Spleen (tissue), 11 donors: ENCODE measurements at regions not wholly inside any gene's neighbourhood (a gene's known extent, or its start where the extent isn't known, plus 50 kb on each side); places are given as distances from the start of the nearest gene placed in this dataset.

ENCODE experiments used
- DNase-seq: peaks from one replicate; pipeline ENCODE4 v3.0.0-alpha.2; 2020
- H3K27ac ChIP-seq, 8 donors: fragments of 200-600 bp; sonication (generic) in 7 of 8; 1 replicate in 4 of 8; 2 replicates in 4 of 8; pipeline versions ENCODE4 v1.5.0 to v1.8.0; 2016 to 2021; ENCODE audit warnings: inconsistent platforms in 4 of 8, mild to moderate bottlenecking in 4 of 8, moderate library complexity in 1 of 8
- H3K27me3 ChIP-seq, 7 donors: fragments of 200-600 bp; sonication (generic) in 6 of 7; replicated peaks in 1 of 7; 1 replicate in 4 of 7; 2 replicates in 3 of 7; pipeline versions ENCODE4 v1.5.0 to v1.8.0; 2016 to 2021; ENCODE audit warnings: inconsistent platforms in 3 of 7, mild to moderate bottlenecking in 1 of 7
- H3K36me3 ChIP-seq, 6 donors: fragments of 200-600 bp; sonication (generic) in 5 of 6; 1 replicate in 4 of 6; 2 replicates in 2 of 6; pipeline versions ENCODE4 v1.5.0 to v1.8.0; 2016 to 2021; ENCODE audit warnings: inconsistent platforms in 2 of 6
- H3K4me1 ChIP-seq, 6 donors: fragments of 200-600 bp; sonication (generic) in 5 of 6; 1 replicate in 3 of 6; 2 replicates in 3 of 6; pipeline versions ENCODE4 v1.5.0 to v1.8.0; 2016 to 2021; ENCODE audit warnings: inconsistent platforms in 3 of 6
- H3K4me3 ChIP-seq, 8 donors: fragments of 200-600 bp; sonication (generic) in 7 of 8; 1 replicate in 4 of 8; 2 replicates in 4 of 8; pipeline versions ENCODE4 v1.5.0 to v1.8.0; 2016 to 2021; ENCODE audit warnings: inconsistent platforms in 4 of 8, mild to moderate bottlenecking in 4 of 8, moderate library complexity in 2 of 8
- H3K9me3 ChIP-seq, 8 donors: fragments of 200-600 bp; sonication (generic) in 7 of 8; 1 replicate in 4 of 8; 2 replicates in 4 of 8; pipeline versions ENCODE4 v1.5.0 to v1.8.0; 2016 to 2021; ENCODE audit warnings: inconsistent platforms in 4 of 8
- CTCF ChIP-seq, 11 experiments: fragments of 200-600 bp in 7 of 11; fragments of 450-650 bp in 4 of 11; sonication (generic) in 4 of 11; IDR thresholded peaks in 8 of 11; conservative IDR thresholded peaks in 3 of 11; 1 replicate in 7 of 11; 2 replicates in 4 of 11; pipeline versions ENCODE4 v1.4.0 to v1.8.0; 2016 to 2021; ENCODE audit warnings: antibody characterized with exemption in 11 of 11, inconsistent platforms in 4 of 11, mild to moderate bottlenecking in 1 of 11
- POLR2A ChIP-seq, 3 donors: fragments of 450-650 bp; IDR thresholded peaks; one replicate each; pipeline ENCODE4 v1.5.1; 2017; ENCODE audit warnings: antibody characterized with exemption in 3 of 3, mild to moderate bottlenecking in 1 of 3
- POLR2AphosphoS5 ChIP-seq, 3 donors: sonication (generic); formaldehyde crosslinking; IDR thresholded peaks; one replicate each; pipeline ENCODE4 v1.5.1; 2017; ENCODE audit warnings: antibody characterized with exemption in 3 of 3
- WGBS, 5 donors: extraction: QIAGEN DNeasy Blood & Tissue Kit in 3 of 5; methylation state at CpG; one replicate each; pipeline versions ENCODE4 v1.1.5 to v1.1.7; 2013 to 2018; 5-methylcytosine and 5-hydroxymethylcytosine counted together
- intact Hi-C: fragments of 100-400 bp; cut with DNase I; formaldehyde crosslinking; loops from one replicate; pipeline ENCODE4 v1.15.0; 2023; ENCODE audit warnings: low total_unique reads
- donor health status: healthy with polysubstance abuse.
- donor health status: DM: no; HTN: no; CAD: no; lungs with moderate emphysema.
- donor health status: DM: no; HTN: no; CAD: no.
- donor health status: Bipolar disorder and iron deficiency.
- donor health status: healthy.
- donor health status: DM: no; HTN: no; CAD: no.
- donor health status: DM: yes; HTN: yes; CAD: no.

DNA sequence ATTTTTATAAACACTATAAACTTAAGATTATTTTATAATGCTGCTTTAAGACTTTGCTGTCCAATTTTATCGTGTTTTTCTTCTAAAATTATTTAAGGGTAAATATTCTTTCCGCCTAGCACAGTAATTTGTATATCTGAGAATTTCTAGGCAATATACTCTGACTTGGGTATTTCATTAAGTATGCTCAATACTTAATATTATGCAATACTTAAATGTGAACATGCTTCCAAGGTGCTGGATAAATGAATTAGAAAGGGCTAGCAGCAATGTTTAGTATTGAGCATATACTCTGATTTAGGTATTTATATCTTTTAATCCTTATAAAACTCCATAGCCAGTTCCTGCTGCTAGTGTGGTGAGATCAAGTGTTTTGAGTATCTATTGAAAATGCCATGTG, 60.3 kb upstream of the ANO3 start:
- no peaks in the 10 kb centered on the region for H3K36me3 ChIP-seq
- H3K4me1 ChIP-seq = no peaks in the 10 kb centered on the region
- no peak for DNase-seq
- no peaks in the 10 kb centered on the region for H3K9me3 ChIP-seq
- no peak for TF ChIP-seq CTCF (IDR thresholded peaks at IDR 0.05 in 8 of 11, conservative IDR thresholded peaks at IDR 0.05 in 3 of 11)
- no peak for TF ChIP-seq POLR2A (IDR thresholded peaks at IDR 0.05)
- H3K27ac ChIP-seq = no peak overlapping the region
- intact Hi-C loops = loop anchor here (5.0 kb wide), 1 partner anchor 289 kb away; no protein-coding TSS in a partner anchor
- no peaks in the 10 kb centered on the region for H3K27me3 ChIP-seq
- H3K4me3 ChIP-seq = no peak overlapping the region
- WGBS, 5 donors = 66 to 88% (median 83%) methylated on average over 2 of the region's 2 CpGs

DNA sequence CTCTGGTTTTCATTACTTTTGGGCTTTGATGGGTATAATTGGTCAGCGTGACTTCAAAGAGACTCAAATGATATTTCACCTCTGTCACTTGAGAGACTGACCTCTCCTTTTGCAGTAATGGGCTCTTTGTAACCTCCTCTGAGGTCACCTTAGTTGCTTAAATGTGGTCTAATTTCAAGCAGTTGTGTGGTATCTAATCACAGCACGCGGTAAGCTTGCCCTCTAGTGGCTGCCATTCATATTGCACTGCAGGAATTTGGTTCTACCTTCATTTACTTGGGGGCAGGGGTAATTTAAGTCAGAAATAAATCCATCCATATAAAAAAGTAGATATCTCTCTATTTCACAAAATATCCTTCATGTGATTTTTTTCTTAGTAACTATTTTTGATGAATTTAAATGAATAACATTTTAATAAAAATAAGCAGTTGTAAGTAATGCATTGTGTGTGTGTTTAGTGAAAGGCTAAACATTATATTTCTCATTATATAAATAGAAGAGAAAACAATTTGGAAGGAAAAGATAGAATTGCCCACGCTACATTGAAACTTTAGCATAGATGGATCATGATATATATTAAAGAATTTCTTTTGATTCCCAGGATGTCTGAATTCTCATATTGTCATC, 55.0 kb upstream of the ANO3 start:
- 3 to 5% (median 4%) methylated on average over 4 of the region's 4 CpGs for WGBS, 5 donors
- Histone ChIP-seq H3K36me3 (no peaks in the 10 kb centered on the region), H3K4me1 (no peaks in the 10 kb centered on the region), H3K27me3 (no peaks in the 10 kb centered on the region), H3K4me3 (no peak overlapping the region), H3K9me3 (no peaks in the 10 kb centered on the region), H3K27ac (no peak overlapping the region)
- intact Hi-C loops = no loop called here
- DNase-seq = no peak
- TF ChIP-seq CTCF (IDR thresholded peaks at IDR 0.05 in 8 of 11, conservative IDR thresholded peaks at IDR 0.05 in 3 of 11) (peak; percentile 52 to 89 (median 76)), POLR2AphosphoS5 (IDR thresholded peaks at IDR 0.05) (no peak)

DNA sequence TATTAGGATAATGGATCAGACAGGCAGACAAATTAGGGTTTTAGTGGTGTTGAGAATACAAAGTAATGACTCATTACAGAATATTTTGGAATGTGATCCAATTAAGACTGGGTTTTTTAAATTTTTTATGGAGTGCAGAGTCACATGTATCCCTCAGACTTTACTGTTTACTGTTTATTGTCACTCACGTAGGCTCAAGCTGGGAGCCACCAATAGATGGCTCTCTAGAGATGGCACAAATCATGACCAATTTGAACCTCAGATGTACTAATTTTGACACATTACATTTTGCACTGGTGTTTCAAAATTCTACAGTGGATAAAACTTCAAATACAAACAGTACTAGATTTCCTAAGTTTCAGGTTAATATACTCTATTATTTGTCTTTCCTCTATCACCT, 53.6 kb upstream of the ANO3 start:
- no peak overlapping the region for H3K27ac ChIP-seq
- H3K4me1 ChIP-seq = no peaks in the 10 kb centered on the region
- no peaks in the 10 kb centered on the region for H3K27me3 ChIP-seq
- H3K4me3 ChIP-seq = no peak overlapping the region
- no peaks in the 10 kb centered on the region for H3K9me3 ChIP-seq
- TF ChIP-seq POLR2AphosphoS5 (IDR thresholded peaks at IDR 0.05) (no peak), POLR2A (IDR thresholded peaks at IDR 0.05) (no peak), CTCF (IDR thresholded peaks at IDR 0.05 in 8 of 11, conservative IDR thresholded peaks at IDR 0.05 in 3 of 11) (no peak)
- intact Hi-C loops = no loop called here
- 4 to 14% (median 8%) methylated on average over 1 of the region's 1 CpG for WGBS, 5 donors
- no peak for DNase-seq
- H3K36me3 ChIP-seq = no peaks in the 10 kb centered on the region
